SU-DHL-6 (cell line): ENCODE measurements at regions not wholly inside any gene's neighbourhood (a gene's known extent, or its start where the extent isn't known, plus 50 kb on each side); places are given as distances from the start of the nearest gene placed in this dataset.

Experiments
- CTCF ChIP-seq: fragments of 200-600 bp; sonication (generic); IDR thresholded peaks from one replicate; pipeline ENCODE4 v1.5.1; 2017; ENCODE audit warnings: antibody characterized with exemption, mild to moderate bottlenecking, low read length, moderate library complexity; ENCODE audit not compliant: insufficient read depth, poor library complexity, severe bottlenecking
- EZH2phosphoT487 ChIP-seq: fragments of 200-600 bp; sonication (generic), shearing (Covaris generic); conservative IDR thresholded peaks from 2 replicates; pipeline ENCODE4 v1.6.1; 2018; ENCODE audit warnings: mild to moderate bottlenecking, antibody characterized with exemption, low read length, moderate library complexity, mixed read lengths

- TF ChIP-seq CTCF (no peak), EZH2phosphoT487 (no peak)
These were observed 135.1 kb downstream of the MIAT start for GRCh38 chr22:26792522-26792921.
